Stimulated activated CD4-positive, alpha-beta T cell treated with anti-CD3 and anti-CD28 coated beads, Interleukin-15, amount 100 ng/mL, for 24 hours (primary cell): ENCODE measurements at regions not wholly inside any gene's neighbourhood (a gene's known extent, or its start where the extent isn't known, plus 50 kb on each side); places are given as distances from the start of the nearest gene placed in this dataset.

Experiments
- DNase-seq: peaks from one replicate; pipeline ENCODE4 v3.0.0-alpha.2; 2020

DNA sequence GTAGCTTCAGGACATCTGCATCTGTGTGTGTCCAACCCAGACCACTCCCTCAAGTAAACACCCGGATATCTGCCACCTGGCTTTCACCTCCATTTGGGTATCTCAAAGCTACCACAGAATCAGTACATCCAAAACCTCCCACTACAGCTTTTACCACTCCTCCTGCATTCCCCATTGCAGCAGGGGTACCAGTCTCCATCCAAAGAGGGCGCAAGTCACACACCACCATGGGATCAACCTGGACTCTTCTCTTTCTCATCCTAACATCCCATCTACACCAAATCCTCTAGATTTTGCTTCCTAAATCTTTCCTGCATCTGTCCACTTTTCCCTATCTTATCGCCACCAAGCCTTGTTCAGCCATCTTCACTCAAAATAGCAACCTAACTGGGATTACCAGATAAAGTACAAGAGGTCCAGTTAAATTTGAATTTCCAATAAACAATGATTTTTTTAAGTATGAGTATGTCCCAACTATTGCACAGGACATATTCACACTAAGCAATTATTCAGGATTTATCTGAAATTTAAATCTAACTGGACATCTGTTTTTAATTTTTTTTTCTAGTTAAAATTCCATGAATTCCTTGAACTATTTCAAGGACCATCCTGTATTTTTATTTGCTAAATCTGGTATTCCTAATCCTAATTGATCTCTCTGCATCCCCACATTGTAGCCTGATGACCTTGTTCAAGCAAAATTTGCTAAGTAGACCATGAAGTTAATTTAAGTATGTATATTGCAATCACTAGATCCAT lies 164.3 kb upstream of the MLN start:
- no peak for DNase-seq

DNA sequence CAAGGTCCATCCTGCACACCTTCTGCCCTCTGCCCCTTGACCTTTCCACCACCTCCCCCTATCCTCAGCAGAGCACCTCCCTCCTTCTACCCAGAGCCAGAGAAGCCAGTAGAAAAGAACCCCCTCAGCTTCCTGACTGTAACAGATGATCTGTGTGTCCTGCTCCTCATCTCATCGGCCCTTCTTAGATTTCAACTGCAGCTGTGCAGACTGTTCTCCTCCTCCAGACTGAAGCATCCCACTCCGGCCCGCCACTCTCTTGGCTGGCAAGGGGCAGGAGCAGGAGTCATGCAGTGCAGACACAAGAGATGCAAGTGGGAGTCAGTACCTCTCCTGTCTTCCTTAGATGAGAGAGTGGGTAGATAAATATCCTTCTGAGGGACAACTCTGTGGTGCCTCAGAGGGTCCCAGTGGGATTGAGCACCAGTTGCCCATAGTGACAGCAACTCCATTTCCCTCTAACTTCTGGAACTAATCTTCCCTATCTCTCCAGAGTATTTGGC lies 163.5 kb upstream of the MLN start:
- no peak for DNase-seq

DNA sequence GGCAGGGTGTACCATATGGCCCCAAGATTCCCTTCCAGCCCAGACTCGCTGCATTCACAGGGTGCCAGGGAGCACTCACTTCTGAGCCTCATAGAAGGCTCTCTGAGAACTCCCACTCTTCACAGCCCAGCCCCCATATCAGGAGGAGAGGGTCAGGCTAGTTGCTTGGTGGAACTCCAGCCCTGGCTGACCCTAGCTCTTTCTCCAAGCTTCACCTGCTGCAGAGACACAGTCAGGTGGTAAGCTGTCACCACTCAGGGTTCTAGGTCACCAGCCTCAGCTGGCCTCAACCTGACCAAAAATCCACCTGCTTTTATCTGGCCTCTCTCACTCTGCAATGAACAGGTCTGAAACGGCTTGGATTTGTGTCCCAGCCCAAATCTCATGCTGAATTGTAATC lies 162.7 kb upstream of the MLN start:
- no peak for DNase-seq

DNA sequence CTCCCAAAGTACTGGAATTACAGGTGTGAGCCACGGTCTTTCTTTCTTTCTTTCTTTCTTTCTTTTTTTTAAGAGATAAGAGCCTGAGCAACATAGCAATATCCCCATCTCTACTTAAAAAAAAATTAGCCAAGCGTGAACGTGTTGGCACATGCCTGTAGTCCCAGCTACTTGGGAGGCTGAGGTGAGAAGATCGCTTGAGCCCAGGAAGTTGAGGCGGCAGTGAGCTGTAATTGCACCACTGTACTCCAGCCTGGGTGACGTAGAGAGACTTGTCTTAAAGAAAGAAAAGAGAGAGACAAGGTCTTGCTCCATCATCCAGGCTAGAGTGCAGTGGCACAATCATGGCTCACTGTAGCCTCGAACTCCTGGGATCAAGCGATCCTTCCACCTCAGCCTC lies 162.0 kb upstream of the MLN start:
- no peak for DNase-seq

DNA sequence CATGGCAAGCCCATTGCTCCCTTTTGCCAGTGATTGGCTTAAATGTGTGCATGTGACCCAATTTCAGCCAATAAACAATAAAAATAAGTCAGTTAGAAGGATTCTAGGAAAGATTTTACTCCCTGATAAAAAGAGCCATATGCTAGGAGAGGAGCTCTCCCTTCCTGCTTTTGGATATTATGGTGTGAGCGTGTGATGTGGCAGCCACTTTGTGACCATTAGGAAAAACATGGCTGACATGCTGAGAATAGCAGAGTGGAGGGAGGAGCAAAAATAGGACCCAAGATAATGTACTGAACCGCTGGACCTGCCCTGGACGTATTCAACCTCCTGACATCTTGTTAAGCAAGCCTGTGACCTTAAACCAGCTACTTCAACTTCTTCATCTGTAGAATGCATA lies 160.6 kb upstream of the MLN start:
- no peak for DNase-seq

DNA sequence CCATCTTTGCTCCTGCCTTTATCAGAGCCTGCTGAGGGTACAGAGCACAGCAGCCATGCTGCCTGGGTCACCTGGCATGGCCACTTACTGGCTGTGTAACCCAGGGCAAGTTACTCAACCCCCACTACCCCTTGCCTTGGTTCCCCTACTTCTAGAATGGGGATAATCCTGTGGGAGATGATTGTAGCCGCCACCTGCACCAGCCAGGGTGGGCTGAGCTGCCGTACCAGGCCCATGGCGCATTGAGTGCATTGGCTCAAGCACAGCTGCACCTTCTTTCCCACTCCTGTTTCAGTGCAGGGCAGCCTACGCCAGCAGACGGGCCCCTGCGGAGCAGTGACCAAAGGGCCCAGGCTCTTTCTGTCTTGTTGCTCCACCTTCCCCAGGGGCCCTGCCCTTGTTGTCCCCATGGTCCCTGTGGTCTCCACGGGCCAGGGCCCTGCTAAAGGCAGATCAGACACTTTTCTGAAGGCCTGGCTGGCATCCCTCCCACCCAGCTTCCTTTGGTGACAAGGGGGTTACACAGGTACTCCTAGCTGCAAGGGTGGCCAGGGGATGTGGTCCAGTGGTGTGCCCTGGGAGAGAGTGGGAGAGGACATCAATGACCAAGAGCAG lies 159.4 kb upstream of the MLN start:
- DNase-seq: no peak

DNA sequence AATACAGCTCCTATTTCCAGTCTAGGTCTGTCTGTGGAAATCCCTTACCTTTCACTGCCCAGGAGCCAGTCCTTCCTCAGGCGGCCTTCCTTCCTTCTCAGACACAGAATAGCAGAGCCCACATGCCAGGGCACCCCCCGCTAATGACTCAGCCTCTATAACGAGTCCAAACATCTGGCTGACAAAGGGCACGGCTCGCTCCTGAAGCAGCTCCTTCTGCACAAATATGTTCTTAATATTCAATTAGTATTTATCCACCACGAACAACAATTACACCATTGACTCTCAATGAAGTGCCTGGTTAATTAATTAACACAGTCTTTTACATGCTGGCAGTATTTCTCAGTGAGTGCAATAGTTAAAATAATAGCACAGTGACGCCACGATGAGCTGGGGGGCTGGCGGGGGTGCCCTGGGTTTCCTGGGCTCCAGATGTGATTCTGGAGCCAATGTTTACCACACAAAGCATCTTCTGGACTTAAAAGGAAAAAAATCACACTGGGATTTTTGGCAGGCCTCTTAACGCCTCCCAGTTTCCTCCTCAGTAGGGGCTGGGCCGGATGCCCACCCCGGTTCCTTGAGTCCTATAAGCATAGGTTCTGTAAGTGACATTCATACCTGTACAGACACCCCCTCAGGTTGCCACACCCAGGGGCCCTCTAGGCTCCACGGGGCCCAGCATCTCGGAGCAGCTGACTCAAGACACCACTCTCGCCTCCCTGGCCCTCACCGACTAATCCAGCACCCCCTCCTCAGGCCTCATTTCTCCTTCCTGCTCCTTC lies 158.6 kb upstream of the MLN start:
- DNase-seq: peak; percentile 11

DNA sequence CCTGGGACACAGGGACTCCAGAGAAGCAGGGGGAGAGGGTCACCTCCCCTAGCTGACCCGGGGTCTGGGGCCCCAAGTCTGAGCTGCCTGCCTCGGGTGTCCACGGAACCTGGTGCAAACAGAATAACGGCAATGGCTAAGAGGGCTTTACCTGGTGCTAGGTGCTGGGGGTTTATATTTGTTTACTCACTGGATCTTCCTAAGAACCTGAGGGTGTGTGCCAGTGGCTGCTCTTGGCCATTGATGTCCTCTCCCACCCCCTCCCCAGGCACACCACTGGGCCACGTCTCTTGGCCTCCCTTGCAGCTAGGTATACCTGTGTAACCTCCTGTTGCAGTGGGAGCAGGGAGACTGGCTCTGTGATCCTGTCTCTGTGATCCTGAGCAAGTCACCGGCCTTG lies 157.9 kb upstream of the MLN start:
- DNase-seq: no peak

DNA sequence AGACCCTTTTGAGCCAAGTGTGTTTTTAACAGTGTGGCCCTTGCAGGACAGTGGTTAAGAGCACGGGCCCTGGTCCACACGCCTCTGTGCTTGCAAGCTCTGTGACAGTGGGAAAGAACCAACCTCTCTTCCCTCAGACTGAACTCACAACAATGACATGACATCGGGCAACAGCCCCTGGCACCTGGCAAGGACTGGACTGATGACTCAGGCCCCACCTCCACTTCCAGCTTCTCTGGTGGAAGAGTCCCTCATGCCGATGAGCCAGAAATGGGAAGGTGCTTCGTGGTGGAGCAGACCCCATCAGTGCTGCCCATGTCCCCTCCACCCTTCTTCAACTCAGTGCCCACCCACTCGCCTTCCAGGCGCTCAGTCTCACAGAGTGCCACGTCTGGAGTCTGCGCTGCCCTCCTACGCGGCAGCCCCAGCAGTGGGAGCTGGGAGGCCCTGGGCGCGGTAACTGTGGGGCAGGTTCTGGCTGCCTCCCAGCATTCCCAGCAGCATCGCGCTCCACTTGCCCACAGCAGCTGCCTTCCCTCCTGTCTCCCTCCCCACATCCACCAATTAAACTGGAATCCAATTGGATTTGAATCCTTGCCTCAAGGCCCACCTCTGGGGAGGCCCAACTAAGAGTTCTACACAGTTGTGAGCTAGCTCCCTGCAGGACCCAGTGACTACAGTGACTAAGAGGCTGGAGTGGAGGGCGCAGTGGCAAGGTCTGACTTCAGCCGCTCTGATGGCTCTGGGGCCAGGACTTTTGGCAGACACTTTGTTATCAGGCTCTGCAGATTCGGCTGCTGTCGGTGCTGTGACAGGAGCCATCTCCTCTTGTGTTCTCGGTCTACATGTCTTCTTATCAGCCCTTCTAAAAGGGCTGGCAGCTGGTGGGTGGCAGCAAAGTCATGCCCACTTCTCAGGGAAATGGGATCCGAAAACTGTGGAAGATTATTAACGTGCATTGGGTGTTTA lies 156.8 kb upstream of the MLN start:
- DNase-seq: no peak

DNA sequence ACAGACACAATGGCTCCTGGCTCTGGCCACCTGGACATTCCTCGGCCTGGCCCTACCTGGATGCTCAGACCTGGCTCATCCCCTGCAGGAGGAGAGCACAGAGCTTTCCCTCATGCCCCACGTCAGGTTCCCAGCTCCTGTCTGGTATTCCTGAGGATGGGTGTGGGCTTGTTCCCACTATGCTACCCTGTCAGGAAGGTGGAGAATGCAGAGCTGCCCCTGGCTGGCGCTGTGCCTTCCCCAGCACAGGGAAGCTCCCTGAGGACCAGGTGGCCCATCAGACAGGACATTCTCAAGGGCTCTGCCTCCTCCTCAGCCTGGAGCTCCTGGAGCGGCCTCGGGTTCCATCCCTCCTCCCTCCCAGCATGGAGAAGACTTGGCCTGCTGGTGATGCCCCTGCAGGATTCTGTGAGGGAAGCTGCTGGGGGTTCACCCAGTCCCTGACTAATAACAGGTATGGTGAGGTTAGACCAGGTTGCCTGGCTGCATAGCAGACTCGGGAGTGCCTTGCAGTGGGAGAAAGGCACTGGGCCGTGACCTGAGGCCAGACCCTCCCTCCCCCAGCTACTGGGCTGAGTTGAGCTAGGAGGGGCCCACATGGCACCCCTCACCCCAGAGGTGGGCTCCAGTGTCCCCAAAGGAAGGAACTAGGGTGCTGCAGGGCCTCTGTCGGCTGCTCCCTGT lies 156.0 kb upstream of the MLN start:
- DNase-seq: no peak

DNA sequence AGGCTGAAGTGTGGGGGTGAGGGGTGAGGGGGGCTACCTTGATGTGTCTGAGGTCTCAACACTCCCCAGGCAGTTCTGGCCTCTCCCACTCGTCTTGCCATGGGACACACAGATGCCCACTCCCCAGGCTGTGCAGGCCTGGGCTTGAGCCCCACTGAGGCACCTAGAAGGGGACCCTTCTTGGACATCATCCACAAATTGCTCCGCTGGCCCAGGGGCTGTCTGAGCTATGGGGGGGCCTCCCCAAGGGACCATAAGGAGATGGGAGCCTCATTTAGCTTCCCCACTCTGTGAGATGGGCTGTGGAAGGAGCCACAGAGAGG lies 155.5 kb upstream of the MLN start:
- DNase-seq: no peak

DNA sequence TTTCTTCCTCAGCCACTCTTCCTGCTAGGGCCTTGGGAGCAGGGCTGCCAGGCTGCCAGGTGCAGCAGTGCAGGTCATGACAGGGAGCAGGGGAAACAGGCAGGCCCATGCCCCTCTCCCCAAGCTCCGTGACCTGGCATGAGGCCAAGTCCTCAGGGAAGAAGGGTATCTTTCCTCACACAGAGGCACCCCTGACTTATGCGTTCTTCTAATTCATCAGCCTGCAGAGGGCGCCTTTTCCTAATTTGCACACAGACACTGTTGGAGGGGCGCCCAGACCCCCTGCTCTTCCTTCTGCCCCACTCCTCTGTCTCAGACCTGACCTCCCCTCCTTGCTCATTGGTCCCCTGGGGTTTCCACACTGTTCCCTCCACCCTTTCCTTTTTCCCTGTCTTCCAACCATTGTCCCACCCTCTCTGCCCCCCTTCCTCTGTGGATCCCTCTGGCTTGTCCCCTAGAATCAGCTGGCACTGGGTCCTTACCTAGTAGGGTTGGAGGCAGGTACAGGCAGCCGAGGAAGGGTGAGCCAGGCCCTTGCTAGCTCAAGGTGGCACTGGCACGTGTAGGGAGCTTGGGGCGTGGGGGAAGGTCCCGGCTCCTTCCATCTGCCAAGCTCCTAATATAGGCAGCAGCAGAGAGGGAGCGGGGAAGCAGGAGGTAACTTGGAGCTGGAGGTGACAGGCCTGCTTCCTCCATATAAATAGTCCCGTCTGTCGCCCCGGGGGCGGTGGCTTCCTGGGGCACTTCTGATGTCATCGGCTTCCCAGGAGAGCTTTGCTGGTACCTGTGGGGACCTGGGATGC lies 154.9 kb upstream of the MLN start:
- DNase-seq: peak; percentile 21

DNA sequence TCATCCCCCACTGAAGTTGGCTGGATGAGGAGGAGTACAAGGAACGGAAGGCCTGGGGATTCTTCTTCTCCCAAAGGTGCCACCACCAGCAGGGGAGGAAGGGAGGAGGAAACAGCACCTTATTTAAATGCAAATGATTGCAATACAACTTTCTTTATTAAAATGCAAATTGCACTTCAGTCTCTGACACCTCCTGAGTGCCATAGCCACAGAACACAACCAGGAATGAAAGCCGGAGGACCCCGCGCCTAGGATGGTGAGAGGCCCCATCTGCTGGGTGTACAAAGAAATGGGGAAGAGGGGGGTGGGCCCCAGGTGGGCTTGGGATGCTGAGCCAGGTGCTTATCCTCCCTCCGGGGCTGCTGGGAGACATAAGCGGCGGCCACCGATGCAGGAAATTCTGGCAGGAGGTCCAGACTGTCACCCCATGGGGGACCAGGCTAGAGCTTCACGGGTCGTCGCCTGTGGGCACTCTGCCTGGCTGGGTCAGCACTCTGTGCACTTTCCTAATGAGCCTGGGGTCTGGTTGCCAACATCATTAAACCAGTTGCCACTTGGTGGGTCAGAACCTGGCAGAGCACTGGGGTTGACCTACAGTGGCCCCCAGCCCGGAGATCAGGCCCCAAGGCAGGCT lies 154.2 kb upstream of the MLN start:
- no peak for DNase-seq

DNA sequence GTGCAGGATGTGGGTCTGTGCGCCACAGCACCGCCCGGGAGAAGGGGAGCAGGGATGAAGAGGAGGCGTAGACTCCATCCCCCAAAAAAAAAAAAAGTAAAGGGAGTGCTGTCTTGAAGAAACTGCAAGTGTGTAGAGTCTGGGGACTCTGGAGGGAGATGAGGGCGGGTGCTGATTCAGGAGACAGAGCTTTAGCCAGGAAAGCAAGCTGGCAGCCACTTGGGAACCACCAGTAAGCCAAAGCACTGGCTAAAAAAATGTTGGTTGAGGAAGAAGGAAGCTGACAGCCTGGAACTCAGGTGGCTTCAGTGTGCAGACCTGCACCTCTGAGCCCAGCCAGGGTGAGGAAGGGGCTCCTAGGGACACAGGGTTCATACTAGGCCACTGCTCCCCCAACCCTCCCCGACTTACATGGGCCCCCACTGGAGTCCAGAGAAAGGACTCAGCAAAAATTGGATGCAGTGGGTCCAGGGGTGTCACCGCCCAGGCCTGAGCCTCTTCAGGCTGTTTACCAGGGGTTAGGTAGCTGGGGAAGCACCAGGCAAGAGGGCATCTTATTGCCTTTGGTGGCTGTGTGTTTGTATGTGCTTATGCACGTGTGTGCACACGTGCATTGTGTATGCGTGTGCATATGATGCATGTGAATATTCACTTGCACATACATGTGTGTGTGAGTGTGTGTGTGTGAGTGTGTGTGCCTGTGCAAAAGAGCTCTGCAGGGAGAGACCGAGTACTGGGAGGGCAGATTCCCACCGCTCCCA lies 153.5 kb upstream of the MLN start:
- no peak for DNase-seq

DNA sequence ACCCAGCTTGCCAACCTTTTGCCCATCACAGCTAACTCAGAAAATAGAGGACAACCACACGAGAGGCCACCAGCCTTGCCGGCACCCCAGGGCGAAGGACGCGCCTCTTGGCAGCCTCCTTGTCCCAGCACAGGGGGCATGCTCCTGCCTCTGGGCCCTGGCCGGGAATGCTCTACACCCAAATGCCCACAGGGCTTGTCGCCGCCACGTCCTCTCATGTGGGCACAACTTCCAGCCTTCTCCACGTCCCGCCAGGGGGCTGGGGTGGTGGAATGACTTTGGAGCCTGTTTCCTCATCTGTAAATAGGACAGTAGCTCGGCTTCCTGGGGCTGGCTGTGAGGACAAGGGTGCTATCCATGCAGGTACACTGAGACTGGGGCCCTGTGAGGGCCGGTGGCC lies 152.4 kb upstream of the MLN start:
- no peak for DNase-seq

DNA sequence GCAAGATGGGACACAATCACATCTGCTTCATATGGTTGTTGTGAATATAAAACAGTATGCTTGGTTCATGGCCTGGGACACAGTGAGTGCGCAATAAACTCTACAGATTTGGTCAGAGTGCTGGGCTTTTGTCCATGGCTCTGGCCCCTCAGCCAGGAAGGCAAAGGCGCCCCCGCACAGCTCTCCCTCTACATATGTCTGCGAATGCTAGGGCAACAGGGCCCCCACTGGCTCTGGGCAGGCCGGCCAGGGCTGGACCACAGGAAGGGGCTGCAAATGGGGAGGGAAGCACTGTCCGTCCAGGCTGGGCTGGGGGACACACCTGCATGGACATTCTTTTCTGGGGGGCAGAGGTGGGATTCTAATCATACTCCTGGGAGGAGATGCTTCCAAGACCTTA lies 151.8 kb upstream of the MLN start:
- DNase-seq: no peak

DNA sequence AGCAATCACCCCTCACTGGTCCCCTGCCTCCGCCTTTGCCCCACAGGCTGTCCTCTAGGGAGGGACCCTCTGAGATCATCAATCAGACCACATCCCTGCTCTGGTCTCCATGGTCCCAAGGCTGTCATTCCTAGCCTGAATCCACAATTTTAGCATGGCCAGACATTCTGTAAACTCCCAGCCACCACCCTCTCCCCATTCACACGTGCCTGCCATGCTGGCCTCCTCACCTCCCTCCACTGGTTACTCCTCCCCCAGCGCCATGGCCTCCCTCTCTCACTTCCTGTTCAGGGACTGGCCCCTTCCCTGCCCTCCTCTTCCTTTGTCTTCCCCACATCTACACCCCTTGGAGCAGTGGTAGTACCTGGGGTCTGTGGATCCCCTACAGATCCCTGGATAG lies 150.7 kb upstream of the MLN start:
- no peak for DNase-seq

DNA sequence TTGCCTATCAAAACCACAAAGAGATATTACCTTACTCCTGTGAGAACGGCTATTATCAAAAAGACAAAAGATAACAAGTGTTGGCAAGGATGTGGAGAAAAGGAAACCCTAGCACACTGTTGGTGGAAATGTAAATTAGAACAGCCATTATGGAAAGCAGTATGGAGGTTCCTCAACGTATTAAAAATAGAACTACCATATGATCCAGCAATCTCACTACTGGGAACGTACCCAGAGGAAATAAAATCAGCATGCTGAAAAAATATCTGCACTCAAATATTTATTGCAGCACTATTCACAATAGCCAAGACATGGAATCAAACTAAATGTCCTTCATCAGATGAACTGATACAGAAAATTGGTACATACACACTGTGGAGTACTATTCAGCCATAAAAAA lies 149.4 kb upstream of the MLN start:
- DNase-seq: no peak

DNA sequence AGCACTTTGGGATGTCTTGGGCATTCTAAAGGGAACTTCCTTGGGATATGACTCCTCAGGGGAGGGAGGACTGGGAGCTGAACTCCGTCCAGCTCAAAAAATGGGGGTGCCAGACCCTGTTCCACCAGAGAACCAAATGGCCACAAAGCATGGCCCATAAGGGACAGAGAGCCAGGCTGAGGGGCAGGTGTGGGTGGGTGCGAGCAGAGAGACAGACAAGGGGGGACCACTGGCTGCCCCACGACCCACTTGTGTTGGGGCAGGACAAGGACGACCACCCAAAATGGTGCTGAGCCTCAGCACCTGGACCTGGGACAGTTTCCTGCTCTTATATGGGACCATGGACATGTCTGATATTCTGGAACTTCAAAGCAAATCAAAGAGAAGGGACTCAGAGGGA lies 148.2 kb upstream of the MLN start:
- DNase-seq: no peak
